ENCODE measurements at regions not wholly inside any gene's neighbourhood (a gene's known extent, or its start where the extent isn't known, plus 50 kb on each side); places are given as distances from the start of the nearest gene placed in this dataset.

GRCh38 chr1:218538341-218538740 lies 193.2 kb downstream of the TGFB2 start:
- FAIRE-seq = no peak

GRCh38 chr1:218546314-218546713 lies 201.2 kb downstream of the TGFB2 start:
- Histone ChIP-seq H3K27me3 (ENCODE audit: control insufficient read depth, insufficient read depth, low read length) (no peaks in the 10 kb centered on the region), H3K4me3 (ENCODE audit: low read depth, low read length) (no peak overlapping the region), H3K36me3 (ENCODE audit: control insufficient read depth, insufficient read depth, low read length) (no peaks in the 10 kb centered on the region)
- no peak for FAIRE-seq
- no peak for TF ChIP-seq CTCF (IDR thresholded peaks at IDR 0.05; ENCODE audit: insufficient read depth, low read length, severe bottlenecking)
- DNase-seq (ENCODE audit: low read depth) = no peak

More at GRCh38 chr1:218538341-218538740, 193.2 kb downstream of the TGFB2 start:
- Histone ChIP-seq H3K4me3 (ENCODE audit: low read depth, low read length) (no peak overlapping the region), H3K36me3 (ENCODE audit: control insufficient read depth, insufficient read depth, low read length) (no peaks in the 10 kb centered on the region), H3K27me3 (ENCODE audit: control insufficient read depth, insufficient read depth, low read length) (no peaks in the 10 kb centered on the region)
- no peak for TF ChIP-seq CTCF (IDR thresholded peaks at IDR 0.05; ENCODE audit: insufficient read depth, low read length, severe bottlenecking)
- DNase-seq (ENCODE audit: low read depth) = no peak

GRCh38 chr1:218547957-218548730 lies 203.0 kb downstream of the TGFB2 start:
- TF ChIP-seq CTCF (IDR thresholded peaks at IDR 0.05; ENCODE audit: insufficient read depth, low read length, severe bottlenecking) = no peak
- H3K27me3 ChIP-seq (ENCODE audit: control insufficient read depth, insufficient read depth, low read length) = no peaks in the 10 kb centered on the region
- H3K36me3 ChIP-seq (ENCODE audit: control insufficient read depth, insufficient read depth, low read length) = no peaks in the 10 kb centered on the region
- no peak for DNase-seq (ENCODE audit: low read depth)
- no peak overlapping the region for H3K4me3 ChIP-seq (ENCODE audit: low read depth, low read length)
- no peak for FAIRE-seq

GRCh38 chr1:218548764-218549163 lies 203.6 kb downstream of the TGFB2 start:
- DNase-seq (ENCODE audit: low read depth) = no peak
- no peak for FAIRE-seq
- Histone ChIP-seq H3K27me3 (ENCODE audit: control insufficient read depth, insufficient read depth, low read length) (no peaks in the 10 kb centered on the region), H3K36me3 (ENCODE audit: control insufficient read depth, insufficient read depth, low read length) (no peaks in the 10 kb centered on the region), H3K4me3 (ENCODE audit: low read depth, low read length) (no peak overlapping the region)
- no peak for TF ChIP-seq CTCF (IDR thresholded peaks at IDR 0.05; ENCODE audit: insufficient read depth, low read length, severe bottlenecking)

- Histone ChIP-seq H3K36me3 (ENCODE audit: control insufficient read depth, insufficient read depth, low read length) (no peaks in the 10 kb centered on the region), H3K27me3 (ENCODE audit: control insufficient read depth, insufficient read depth, low read length) (no peaks in the 10 kb centered on the region), H3K4me3 (ENCODE audit: low read depth, low read length) (no peak overlapping the region)
- FAIRE-seq = no peak
- DNase-seq (ENCODE audit: low read depth) = no peak
- TF ChIP-seq CTCF (IDR thresholded peaks at IDR 0.05; ENCODE audit: insufficient read depth, low read length, severe bottlenecking) = no peak
Measured at GRCh38 chr1:218553197-218553596, 208.1 kb downstream of the TGFB2 start.

GRCh38 chr1:218556016-218556415 lies 210.9 kb downstream of the TGFB2 start:
- Histone ChIP-seq H3K4me3 (ENCODE audit: low read depth, low read length) (no peak overlapping the region), H3K27me3 (ENCODE audit: control insufficient read depth, insufficient read depth, low read length) (no peaks in the 10 kb centered on the region), H3K36me3 (ENCODE audit: control insufficient read depth, insufficient read depth, low read length) (no peaks in the 10 kb centered on the region)
- DNase-seq (ENCODE audit: low read depth) = no peak
- FAIRE-seq = no peak
- no peak for TF ChIP-seq CTCF (IDR thresholded peaks at IDR 0.05; ENCODE audit: insufficient read depth, low read length, severe bottlenecking)

All from bronchial epithelial cell (primary cell).